ENCODE measurements at regions not wholly inside any gene's neighbourhood (a gene's known extent, or its start where the extent isn't known, plus 50 kb on each side); places are given as distances from the start of the nearest gene placed in this dataset.

DNA sequence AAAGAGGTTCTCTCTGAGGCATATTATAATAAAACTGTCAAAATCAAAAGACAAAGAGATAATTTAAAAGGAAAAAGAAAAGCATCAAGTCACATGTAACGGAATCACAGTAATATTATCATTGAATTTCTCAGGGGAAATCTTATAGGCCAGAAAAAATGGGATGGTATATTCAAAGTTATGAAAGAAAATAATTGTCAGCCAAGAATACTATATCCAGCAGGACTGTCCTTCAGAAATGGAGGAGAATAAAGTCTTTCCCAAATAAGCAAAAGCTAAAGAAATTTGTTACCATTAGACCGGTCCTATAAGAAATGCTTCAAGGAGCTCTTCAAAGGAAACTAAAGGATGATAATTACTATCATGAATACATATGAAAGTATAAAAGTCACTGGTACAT, 342.0 kb upstream of the GRAMD2B start:
- no peak overlapping the region for H3K4me3 ChIP-seq (ENCODE audit: low read depth, low read length)

DNA sequence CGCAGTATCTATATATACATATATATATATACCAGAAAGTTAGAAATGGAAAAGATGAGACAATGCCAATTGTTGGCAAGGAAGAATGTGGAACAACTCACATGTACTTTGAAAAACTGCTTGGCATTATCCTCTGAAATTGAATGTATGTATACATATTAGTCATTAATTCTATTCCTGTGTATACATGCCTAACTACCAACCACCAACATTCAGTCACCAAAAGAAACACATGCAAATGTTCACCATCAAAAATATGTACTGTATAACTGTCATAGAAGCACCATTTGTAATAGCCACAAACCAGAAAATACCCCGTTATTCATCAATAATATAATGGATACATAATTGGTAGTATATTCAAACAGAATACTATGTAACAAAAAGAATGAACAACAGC, 330.2 kb upstream of the GRAMD2B start:
- H3K4me3 ChIP-seq (ENCODE audit: low read depth, low read length) = no peak overlapping the region

DNA sequence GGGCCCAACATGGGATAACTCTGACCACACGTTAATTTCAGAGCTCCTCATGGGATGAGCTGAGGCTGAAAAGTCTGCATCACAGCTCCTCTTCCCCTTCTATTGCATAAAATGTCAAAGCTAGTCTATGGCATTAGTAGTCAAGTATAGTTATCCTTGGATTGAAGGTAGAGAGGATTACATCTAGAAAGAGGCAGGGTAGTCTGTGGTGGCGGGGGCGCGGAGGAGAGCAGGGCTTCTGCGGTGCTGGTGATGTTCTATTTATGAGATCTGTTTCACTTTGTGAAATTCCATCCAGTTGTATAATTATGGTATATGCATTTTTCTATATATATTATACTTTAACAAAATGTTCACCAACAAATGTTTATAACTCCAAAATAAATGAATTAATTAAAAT, 329.5 kb upstream of the GRAMD2B start:
- no peak overlapping the region for H3K4me3 ChIP-seq (ENCODE audit: low read depth, low read length)

DNA sequence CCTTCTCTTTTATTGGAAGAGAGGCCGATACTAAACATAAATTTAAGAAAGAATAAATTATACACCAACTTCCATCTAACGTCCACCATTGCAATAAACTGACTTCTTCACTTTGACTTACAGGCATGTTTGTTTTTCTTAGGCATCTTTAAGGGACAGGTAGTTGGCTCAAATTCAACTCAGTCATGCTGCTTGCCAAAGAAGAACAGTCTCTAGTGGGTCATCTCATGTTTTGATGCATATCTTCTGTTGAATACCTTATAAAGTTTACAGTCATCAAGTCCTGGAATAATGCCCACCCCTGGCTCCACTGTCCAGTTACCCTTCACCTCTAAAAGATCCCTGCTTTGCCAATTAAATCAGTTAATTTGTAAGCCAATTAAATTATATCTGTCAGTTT, 328.2 kb upstream of the GRAMD2B start:
- H3K4me3 ChIP-seq (ENCODE audit: low read depth, low read length) = no peak overlapping the region

DNA sequence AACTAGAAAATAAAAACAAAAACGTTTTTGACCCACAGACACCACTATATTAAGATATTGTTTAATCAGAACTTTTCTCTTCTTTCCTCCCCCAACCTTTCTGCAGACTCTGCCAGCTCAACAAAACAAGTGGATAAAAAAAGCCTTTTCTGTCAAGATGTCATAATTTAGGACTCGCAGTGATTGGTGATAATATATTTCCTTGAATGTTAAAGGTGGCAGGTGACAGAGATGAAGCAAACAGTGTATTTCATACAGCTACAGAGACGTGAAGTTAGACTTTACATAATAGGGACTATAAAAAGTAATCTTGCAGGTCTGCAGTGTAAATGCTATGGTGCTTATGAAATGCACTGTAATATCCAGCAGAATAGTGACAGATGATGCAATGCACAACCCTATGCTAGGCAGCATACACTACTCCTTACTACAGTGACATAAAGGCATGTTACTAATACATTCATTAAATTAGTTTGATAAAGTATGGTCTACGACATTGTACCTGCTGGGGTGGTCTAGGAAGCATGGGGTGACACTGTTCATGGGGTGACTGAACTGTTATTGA, 326.7 kb upstream of the GRAMD2B start:
- no peak overlapping the region for H3K4me3 ChIP-seq (ENCODE audit: low read depth, low read length)

DNA sequence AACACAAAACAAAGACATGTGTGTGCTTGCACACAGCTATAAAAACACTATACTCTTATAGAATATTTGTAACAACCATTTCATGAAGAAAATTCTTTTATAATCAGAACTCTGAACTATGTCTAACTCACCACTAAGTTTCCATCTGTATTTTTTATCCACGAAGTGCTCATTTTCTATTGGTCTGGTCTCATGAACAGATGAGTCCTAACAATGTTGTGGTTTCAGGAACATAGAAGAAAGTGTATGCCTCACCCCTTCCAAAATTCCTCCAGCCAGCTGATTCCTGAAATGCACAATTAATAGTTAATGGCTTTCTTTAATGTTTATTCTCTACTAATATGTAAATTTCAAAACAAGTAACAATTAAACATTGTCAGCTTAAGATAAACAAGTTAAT, 325.3 kb upstream of the GRAMD2B start:
- no peak overlapping the region for H3K4me3 ChIP-seq (ENCODE audit: low read depth, low read length)

DNA sequence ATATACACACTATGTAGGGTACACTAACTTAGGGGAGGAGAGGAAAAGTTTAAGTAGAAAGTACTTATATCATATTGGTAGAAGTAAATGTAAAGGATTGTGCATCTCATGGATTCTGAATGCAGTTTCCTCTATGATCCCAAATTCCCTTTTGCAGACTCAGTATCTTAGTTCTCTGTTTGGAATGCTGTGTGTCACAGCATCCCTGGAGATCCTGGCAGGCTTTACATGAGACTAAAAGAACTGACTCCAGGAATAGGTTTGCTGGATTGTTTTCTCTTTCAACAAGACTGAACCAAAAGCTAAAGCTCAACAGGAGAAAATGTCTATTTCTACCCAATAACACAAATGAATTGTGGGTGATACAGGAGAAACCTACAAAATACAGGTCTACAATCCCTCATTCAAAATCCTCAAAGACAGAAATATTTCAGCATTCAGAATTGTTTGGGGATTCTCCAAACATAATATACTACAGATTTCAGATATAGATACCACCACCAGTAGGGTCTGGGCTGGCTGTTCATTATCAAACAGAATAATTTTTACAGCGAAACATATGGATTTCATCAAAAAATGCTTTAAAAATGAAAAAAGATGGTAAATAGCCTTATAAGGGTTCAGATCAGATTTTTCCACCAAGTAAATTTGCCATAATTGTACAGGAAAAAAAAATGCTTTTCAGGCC, 324.7 kb upstream of the GRAMD2B start:
- no peak overlapping the region for H3K4me3 ChIP-seq (ENCODE audit: low read depth, low read length)

DNA sequence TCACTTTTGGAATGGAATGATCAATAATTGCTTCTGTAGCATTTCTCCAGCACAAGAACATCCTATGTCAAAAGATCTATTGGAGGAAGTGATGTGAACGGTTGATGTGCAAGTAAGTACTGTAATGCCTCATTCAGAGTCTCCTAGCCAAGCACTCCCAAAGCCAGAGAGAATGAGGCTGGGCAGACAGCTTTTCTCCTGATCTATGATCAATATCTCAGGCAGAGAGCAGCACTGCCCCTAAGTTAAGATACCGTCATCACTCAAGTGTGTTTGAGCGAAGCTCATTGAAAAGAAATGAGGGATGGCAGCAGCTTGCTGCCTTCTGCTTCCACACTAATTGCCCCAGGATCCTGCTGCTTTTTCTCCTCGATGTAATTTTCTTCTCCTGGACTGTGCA, 324.1 kb upstream of the GRAMD2B start:
- H3K4me3 ChIP-seq (ENCODE audit: low read depth, low read length) = no peak overlapping the region

DNA sequence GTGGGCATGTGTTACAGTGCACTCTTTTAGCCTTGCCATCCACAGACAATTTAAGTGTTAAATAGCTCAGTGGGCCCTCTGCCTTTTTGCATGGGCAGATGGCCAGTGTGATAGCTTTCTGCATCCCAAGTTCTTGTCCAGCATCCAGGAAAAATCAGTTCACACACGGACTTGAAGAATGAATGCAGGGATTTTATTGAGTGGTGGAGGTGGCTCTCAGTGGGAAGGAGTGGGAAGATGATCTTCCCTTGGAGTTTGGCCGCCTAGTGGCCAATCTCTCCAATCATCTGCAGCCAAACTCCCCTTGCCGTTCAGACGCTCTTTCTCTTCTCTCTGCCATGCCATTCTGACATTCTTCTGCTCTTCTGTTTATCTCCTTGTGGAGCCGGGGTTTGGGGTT, 322.4 kb upstream of the GRAMD2B start:
- H3K4me3 ChIP-seq (ENCODE audit: low read depth, low read length) = no peak overlapping the region

DNA sequence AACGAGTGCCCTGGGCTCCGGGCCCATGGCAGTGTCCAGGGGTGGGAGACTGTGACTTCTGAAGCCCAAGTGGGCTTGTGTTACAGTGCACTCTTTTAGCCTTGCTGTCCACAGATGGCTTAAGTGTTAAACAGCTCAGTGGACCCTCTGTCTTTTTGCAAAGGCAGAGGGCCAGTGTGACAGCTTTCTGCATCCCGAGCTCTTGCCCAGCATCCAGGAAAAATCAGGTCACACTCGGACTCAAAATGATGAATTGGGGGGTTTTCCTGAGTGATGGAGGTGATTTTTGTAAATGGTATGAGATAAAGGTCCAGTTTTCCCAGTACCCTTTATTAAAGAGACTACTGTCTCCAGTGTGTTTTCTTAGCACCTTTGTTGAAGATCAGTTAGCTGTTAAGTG, 321.3 kb upstream of the GRAMD2B start:
- H3K4me3 ChIP-seq (ENCODE audit: low read depth, low read length) = no peak overlapping the region

DNA sequence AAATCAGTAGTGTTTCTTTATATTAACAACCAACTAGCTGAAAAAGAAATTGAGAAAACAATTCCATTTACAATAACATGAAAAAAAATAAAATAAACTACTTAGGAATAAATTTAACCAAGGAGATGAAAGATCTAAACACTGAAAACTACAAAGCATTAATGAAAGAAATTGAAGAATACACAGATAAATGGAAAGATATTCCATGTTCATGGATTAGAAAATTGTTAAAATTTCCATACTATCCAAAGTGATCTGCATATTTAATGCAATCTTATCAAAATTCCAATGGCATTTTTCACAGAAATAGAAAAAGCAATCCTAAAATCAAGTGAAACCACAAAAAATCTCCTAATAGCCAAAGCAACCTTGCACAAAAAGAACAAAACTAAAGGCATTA, 320.2 kb upstream of the GRAMD2B start:
- H3K4me3 ChIP-seq (ENCODE audit: low read depth, low read length) = no peak overlapping the region

DNA sequence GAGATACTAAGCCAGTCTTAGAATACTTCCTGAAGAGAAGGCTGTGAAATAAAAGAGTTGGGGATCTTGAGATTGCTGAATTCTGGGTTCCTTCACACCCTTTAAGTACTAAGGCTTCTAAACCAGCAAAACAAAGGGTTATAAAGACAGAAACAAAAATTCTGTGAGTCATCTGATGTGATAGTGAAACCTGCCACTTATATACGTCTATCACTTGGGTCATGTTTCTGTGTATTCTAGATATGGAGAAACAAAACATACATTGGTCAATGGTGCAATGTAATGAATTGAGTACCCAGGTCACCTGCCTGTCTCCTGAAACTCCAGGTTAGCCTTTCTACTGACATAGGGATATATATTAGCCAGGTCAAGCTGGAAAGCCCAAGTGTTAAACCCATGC, 319.3 kb upstream of the GRAMD2B start:
- H3K4me3 ChIP-seq (ENCODE audit: low read depth, low read length) = no peak overlapping the region

DNA sequence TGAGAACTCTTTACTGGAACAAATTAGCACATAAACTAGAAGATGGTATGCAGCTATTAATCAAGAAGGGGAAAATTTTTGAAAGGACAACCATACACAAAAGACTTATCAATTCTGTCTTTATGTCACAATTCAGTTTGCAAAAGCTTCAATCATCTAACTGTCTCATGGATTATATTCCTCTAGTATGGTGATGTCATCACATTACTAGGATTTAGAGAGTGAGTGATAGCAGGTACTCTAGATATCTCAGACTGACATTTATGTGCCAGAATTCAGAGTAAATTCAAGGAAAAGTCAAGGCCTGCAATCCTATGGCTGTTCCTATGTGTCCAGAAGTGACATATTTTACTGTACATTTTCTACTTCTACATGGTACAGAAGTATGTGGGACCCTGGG, 318.9 kb upstream of the GRAMD2B start:
- H3K4me3 ChIP-seq (ENCODE audit: low read depth, low read length) = no peak overlapping the region

DNA sequence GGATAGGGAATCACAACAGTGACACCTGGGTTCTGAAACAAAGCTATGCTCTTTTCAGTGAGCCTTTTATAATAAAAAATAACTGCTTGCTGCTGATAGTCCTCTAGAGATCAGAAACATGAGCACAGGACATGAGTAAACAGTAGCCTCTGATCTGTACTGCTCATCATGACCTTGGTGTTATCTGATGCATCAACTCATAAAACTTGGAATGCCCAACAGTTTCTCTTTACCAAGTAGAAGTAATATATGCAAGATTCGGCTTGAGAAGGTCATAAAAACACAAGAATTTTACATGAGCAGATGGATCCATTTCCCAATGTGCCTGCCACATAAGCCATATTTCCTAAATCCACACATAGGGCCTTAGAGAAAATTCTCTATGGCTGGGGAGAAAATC, 318.3 kb upstream of the GRAMD2B start:
- H3K4me3 ChIP-seq (ENCODE audit: low read depth, low read length) = no peak overlapping the region

DNA sequence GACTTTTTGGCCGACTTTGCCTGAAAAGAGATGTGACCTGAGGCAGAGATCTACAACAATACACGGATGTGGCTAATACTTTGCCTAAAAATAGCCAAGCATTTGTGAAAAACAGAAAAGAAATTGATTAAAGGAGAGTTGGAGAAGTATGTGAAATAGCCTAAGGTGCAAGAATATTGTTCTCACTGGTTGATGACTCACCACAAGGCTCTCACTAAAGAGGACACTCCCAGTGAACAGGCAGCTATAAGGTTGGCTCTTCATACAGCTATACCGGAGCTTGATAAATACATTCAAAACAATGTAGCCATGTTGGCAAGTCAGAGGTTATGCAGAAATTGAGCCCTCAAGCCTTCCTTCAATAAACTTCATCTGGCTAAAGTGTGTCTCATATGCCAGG, 317.2 kb upstream of the GRAMD2B start:
- H3K4me3 ChIP-seq (ENCODE audit: low read depth, low read length) = no peak overlapping the region

DNA sequence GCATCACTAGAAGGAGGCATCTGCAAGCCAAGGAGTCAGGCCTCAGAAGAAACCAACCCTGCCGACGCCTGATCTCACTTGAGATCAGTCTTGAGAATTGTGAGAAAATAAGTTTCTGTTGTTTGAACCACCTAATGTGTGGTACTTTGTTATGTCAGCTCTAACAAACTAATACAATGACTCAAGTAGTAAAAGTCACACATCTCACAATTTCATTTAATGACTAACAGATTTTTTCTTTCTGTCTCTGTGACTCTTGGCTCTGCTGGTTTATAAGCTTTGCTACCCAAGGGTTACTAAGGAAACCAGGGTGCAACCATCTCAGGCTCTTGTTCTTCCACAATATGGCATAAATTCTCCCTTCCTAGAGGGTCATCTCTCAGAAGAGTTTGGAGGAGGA, 315.8 kb upstream of the GRAMD2B start:
- no peak overlapping the region for H3K4me3 ChIP-seq (ENCODE audit: low read depth, low read length)

DNA sequence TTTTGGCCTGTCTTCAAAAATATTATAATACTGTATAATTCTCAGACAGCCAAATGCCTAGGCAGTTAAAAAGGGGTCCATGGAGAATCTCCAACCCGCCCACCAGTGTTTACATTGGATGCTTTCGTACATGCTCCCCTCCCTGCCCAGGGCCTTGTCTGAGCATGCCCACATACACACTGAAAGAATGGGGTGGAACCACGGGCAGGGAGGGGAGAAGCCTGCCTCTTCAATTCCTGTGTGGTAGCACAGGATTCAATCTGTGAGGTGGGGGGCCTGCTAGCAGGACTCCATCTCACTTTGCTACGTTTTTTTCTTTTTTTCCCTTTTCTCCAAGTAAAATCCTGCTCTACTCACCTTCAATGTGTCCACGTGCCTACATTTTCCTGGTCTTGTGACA, 314.7 kb upstream of the GRAMD2B start:
- no peak overlapping the region for H3K4me3 ChIP-seq (ENCODE audit: low read depth, low read length)

DNA sequence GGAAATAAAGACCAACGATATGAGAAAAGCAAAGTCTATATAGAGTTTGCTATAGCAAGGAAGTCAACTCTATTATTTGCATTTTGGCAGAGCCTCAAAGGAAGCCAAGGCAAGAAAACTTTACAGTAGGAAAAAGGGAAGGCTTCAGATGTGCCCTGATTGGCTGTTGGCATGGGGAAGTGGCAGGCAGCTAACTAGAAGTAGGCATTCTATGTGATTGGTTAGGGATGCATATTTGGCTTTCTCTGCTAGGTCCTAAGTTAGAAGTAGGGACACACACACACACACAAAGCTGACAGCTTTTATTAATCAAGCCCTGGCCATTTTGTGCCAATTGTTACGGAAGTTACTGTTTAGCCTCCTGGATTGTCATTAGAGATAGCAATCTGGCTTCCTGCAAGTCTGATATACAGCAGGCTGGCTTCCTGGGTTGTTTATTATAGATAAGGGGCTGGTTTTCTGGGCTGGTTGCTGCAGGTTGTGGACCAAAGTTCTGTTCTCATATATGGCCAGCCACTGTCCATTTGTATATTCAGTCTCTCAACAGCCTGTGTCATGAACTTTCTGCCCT, 308.1 kb upstream of the GRAMD2B start:
- H3K4me3 ChIP-seq (ENCODE audit: low read depth, low read length) = no peak overlapping the region

DNA sequence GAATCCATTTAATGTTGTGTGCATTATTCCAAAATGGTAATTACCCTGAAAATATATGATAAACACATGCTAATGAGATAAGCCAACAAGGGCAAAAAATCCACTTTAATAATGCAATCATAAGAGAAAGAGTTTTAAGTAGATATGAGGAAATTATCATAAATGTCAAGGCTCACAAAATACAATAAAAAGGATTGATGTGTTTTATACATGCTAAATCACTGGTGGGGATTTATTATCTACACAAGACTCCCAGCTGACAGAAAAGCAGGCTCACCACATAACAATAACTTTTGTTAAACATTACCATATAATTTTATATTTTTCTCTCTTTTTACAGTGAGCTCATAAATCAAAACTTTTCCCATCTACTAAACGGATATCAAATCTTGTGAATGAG, 306.2 kb upstream of the GRAMD2B start:
- no peak overlapping the region for H3K4me3 ChIP-seq (ENCODE audit: low read depth, low read length)

DNA sequence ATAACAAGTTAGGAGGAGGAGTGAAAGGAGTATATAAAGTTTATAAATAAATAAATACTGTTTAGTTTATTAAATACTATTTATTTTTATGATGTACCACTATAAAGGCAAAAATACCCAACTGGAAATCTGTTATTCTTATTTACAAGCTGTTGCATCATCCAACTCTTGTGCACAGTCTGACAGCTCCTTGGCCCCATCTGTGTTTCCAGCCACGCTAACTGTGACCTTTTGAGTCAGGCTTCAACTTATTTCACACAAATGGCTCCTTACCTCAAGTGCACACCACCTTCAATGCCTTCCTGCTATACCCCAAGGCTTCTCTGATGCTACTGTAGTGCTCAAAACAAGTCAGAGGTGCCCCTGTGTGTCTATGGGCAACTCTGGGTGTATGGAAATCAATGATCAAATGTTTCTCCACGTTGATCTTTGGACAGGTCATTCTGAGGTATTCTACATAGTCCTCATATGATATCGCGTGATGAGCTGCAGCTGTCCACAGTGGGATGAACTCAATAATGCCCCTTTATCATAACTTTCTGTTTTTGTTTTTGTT, 303.2 kb upstream of the GRAMD2B start:
- no peak overlapping the region for H3K4me3 ChIP-seq (ENCODE audit: low read depth, low read length)

DNA sequence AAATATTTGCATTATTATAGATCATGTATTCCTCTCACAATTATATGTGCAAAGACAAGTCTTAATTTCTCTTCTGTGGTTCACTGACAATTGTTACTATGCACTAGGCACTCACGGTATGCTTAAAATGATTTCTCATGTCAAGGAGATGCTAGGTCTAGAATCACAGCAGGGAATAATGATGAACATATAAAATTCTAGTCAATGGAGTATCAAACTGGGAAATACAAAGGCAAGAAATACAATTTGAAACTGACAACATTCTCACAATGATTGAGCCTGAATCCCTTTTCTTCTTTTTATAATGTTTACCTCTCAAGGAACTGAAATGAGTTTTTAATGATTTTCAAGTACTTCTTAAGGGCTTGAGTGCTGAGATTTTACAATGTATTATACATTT, 302.3 kb upstream of the GRAMD2B start:
- H3K4me3 ChIP-seq (ENCODE audit: low read depth, low read length) = no peak overlapping the region

DNA sequence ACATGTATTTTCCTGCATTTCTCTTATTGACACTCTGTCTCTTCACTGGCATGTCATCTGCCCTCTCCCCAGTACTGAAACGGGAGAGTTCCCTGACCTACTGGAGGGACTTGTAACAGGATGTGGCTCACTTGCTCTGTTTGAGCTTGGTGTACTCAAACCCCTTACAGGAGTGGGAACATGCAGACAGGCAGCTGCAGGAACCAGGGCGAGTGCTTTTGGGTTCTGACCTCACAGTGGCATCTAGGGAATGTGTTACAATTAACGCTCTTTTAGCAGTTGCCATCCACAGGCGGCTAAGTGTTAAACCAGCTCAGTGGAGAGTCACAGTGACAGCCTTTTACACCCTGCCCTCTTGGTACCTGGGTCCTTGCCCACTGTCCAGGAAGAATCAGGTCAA, 300.3 kb upstream of the GRAMD2B start:
- H3K4me3 ChIP-seq (ENCODE audit: low read depth, low read length) = no peak overlapping the region

All from iPS-11a (cell line).